Rectal smooth muscle tissue (tissue), 1 donor: ENCODE measurements at regions not wholly inside any gene's neighbourhood (a gene's known extent, or its start where the extent isn't known, plus 50 kb on each side); places are given as distances from the start of the nearest gene placed in this dataset.

ENCODE experiments used
- H3K27ac ChIP-seq: one replicate; pipeline ENCODE4 v1.7.0; 2013; ENCODE audit warnings: low read depth, low read length, inconsistent platforms
- H3K27me3 ChIP-seq: one replicate; pipeline ENCODE4 v1.7.0; 2013; ENCODE audit warnings: low read length; ENCODE audit not compliant: control insufficient read depth, insufficient read depth
- H3K36me3 ChIP-seq: one replicate; pipeline ENCODE4 v1.7.0; 2013; ENCODE audit warnings: low read length; ENCODE audit not compliant: control insufficient read depth, insufficient read depth
- H3K4me1 ChIP-seq: one replicate; pipeline ENCODE4 v1.7.0; 2013; ENCODE audit warnings: low read length; ENCODE audit not compliant: control insufficient read depth, insufficient read depth
- H3K4me3 ChIP-seq: one replicate; pipeline ENCODE4 v1.7.0; 2013; ENCODE audit warnings: low read length
- H3K9ac ChIP-seq: one replicate; pipeline ENCODE4 v1.7.0; 2013; ENCODE audit warnings: low read length

GRCh38 chr13:105207572-105208293 is 1327.7 kb downstream of the EFNB2 start:
- no peaks in the 10 kb centered on the region for H3K36me3 ChIP-seq
- H3K4me1 ChIP-seq: no peaks in the 10 kb centered on the region
- H3K9ac ChIP-seq: no peak overlapping the region
- H3K27me3 ChIP-seq: no peaks in the 10 kb centered on the region
- H3K27ac ChIP-seq: no peak overlapping the region
- H3K4me3 ChIP-seq: no peak overlapping the region

DNA sequence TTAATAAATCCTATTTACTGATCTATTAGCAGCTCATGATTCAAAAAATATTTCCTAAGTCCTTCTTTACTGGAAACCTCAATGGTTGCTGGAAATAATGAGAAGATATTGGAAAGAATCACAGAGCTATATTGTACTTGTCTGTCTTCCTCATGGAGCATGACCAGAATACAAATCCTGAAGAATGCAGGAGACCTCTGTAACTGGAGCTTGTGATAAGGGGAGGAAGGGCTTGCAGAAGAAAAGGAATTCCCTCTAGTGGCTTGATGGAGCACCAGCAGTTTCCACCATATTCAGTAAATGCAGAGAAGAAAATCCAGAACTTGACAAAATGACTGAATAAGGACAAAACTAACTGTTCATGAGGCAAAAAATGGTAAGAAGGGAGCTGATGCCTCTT is 1333.1 kb downstream of the EFNB2 start:
- Histone ChIP-seq H3K27ac (no peak overlapping the region), H3K9ac (no peak overlapping the region), H3K36me3 (no peaks in the 10 kb centered on the region), H3K27me3 (no peaks in the 10 kb centered on the region), H3K4me1 (no peaks in the 10 kb centered on the region), H3K4me3 (no peak overlapping the region)

DNA sequence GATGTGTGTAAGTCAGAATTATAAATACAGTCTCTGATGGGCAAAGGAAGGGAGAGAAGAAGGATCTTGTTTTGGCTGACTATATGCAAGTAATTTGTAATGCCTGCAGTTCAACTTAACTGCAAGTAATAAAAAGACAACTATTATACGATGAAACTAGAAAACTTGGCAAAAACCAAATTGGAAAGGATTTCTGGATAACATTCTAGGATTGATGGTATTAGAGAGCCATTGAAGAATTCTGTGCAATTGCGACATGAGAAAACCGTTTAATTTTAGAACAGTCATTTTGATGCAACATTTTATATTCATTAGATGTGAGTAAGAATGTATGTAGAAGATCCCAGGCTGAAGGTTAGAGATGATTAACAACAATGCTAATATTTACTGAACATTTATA is 1334.1 kb downstream of the EFNB2 start:
- no peaks in the 10 kb centered on the region for H3K4me1 ChIP-seq
- H3K27me3 ChIP-seq: no peaks in the 10 kb centered on the region
- no peak overlapping the region for H3K4me3 ChIP-seq
- no peak overlapping the region for H3K27ac ChIP-seq
- H3K9ac ChIP-seq: no peak overlapping the region
- H3K36me3 ChIP-seq: no peaks in the 10 kb centered on the region

- Histone ChIP-seq H3K4me1 (no peaks in the 10 kb centered on the region), H3K36me3 (no peaks in the 10 kb centered on the region), H3K27me3 (no peaks in the 10 kb centered on the region), H3K27ac (no peak overlapping the region), H3K4me3 (no peak overlapping the region), H3K9ac (no peak overlapping the region)
Measured at GRCh38 chr13:105200181-105200580, 1335.3 kb downstream of the EFNB2 start.

- H3K36me3 ChIP-seq: no peaks in the 10 kb centered on the region
- no peaks in the 10 kb centered on the region for H3K27me3 ChIP-seq
- H3K27ac ChIP-seq: no peak overlapping the region
- H3K9ac ChIP-seq: no peak overlapping the region
- H3K4me1 ChIP-seq: no peaks in the 10 kb centered on the region
- no peak overlapping the region for H3K4me3 ChIP-seq
Measured at GRCh38 chr13:105196052-105196451, 1339.4 kb downstream of the EFNB2 start.

GRCh38 chr13:105193026-105193425 is 1342.4 kb downstream of the EFNB2 start:
- Histone ChIP-seq H3K27ac (no peak overlapping the region), H3K9ac (no peak overlapping the region), H3K4me1 (no peaks in the 10 kb centered on the region)

DNA sequence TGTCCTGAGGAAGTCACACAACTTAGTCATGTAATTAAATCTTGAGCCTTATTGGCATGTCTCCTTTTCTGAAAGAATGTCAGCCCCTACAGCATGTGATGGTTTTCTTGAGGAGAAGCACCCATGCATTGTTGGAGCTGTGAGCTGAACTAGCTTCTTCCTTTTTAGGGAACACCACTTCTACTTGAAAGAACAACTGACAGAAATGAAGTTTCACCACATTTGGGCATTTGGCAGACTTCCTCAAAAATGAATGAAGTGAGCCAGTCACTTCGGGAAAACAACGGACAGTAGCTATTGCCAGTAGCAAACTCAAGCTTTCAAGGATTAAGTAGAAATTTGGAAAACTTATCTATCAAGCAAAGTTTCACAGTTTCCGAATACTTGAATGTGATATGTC is 1351.3 kb downstream of the EFNB2 start:
- no peak overlapping the region for H3K27ac ChIP-seq
- H3K36me3 ChIP-seq: no peaks in the 10 kb centered on the region
- no peaks in the 10 kb centered on the region for H3K4me1 ChIP-seq
- H3K27me3 ChIP-seq: no peaks in the 10 kb centered on the region
- no peak overlapping the region for H3K4me3 ChIP-seq
- H3K9ac ChIP-seq: no peak overlapping the region

More at GRCh38 chr13:105193026-105193425, 1342.4 kb downstream of the EFNB2 start:
- Histone ChIP-seq H3K27me3 (no peaks in the 10 kb centered on the region), H3K36me3 (no peaks in the 10 kb centered on the region), H3K4me3 (no peak overlapping the region)

DNA sequence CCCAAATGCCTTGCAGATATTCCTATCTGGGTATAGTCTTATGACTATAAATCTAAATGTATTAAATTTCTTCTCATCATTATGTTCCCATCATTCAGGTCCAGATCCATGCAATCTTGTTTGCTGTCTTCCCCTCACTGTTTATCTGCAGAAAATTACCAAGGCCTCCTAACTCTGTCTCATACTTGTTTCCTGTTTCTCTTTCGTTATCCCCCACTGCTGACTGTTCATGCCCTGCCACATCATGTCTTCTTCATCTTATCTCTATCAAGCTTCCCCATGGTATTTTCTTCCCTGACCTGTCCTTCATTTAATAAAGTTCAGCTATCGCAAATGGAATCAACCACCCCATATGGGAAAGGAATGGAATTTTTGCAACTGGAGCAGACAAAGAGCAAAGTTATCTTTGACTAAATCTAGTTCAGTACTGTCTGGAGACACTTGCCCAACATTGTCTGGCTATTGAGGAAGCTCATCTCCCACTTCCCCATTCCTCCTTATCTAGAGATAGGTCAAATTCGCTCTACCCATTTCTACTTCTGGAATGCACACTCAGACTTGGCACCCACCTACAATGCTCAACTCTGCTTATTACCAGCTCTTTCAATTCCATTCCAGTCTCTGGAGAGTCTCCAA is 1358.1 kb downstream of the EFNB2 start:
- Histone ChIP-seq H3K36me3 (no peaks in the 10 kb centered on the region), H3K9ac (no peak overlapping the region), H3K4me1 (no peaks in the 10 kb centered on the region)

GRCh38 chr13:105170438-105170837 is 1365.0 kb downstream of the EFNB2 start:
- Histone ChIP-seq H3K4me1 (no peaks in the 10 kb centered on the region), H3K9ac (no peak overlapping the region), H3K36me3 (no peaks in the 10 kb centered on the region), H3K27ac (no peak overlapping the region), H3K27me3 (no peaks in the 10 kb centered on the region), H3K4me3 (no peak overlapping the region)

More for the DNA sequence above, 1358.1 kb downstream of the EFNB2 start:
- Histone ChIP-seq H3K27me3 (no peaks in the 10 kb centered on the region), H3K27ac (no peak overlapping the region), H3K4me3 (no peak overlapping the region)

DNA sequence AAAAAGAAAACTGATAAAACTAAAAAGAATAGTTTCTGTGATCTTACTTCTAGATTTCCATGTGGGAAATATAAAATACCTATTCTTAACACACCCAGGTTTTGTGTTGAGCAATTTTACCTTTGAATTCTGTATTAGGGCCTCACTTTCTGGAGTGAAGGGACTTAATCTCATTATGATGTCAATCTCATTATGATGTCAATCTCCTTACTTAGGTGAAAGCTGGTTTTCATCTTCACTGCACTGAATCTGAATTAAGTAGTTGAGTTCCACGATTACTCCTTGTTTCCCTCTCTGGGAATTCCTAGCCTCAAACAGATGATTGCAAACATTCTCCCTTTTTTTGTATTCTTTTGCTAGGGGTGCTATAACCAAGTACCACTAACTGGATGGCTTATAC is 1367.2 kb downstream of the EFNB2 start:
- Histone ChIP-seq H3K9ac (no peak overlapping the region), H3K4me3 (no peak overlapping the region), H3K27ac (no peak overlapping the region), H3K36me3 (no peaks in the 10 kb centered on the region), H3K4me1 (no peaks in the 10 kb centered on the region), H3K27me3 (no peaks in the 10 kb centered on the region)

- Histone ChIP-seq H3K4me3 (no peak overlapping the region), H3K27ac (no peak overlapping the region), H3K27me3 (no peaks in the 10 kb centered on the region), H3K4me1 (no peaks in the 10 kb centered on the region), H3K9ac (no peak overlapping the region), H3K36me3 (no peaks in the 10 kb centered on the region)
Measured at GRCh38 chr13:105167385-105167784, 1368.1 kb downstream of the EFNB2 start.

- Histone ChIP-seq H3K36me3 (no peaks in the 10 kb centered on the region), H3K27me3 (no peaks in the 10 kb centered on the region), H3K4me3 (no peak overlapping the region), H3K27ac (no peak overlapping the region), H3K4me1 (no peaks in the 10 kb centered on the region), H3K9ac (no peak overlapping the region)
Measured at GRCh38 chr13:105165449-105166125, 1369.9 kb downstream of the EFNB2 start.
